Left lobe of liver (tissue), 2 donors: ENCODE measurements at regions not wholly inside any gene's neighbourhood (a gene's known extent, or its start where the extent isn't known, plus 50 kb on each side); places are given as distances from the start of the nearest gene placed in this dataset.

Source experiments
- ATAC-seq: fragments of 200-7000 bp; cut with Tn5 transposase; one replicate; pipeline ENCODE4 v1.9.1; 2020; ENCODE audit warnings: mild to moderate bottlenecking, moderate library complexity
- DNase-seq: peaks from one replicate; pipeline ENCODE4 v3.0.0-alpha.2; 2020; ENCODE audit warnings: low spot score
- donor health status: DM: no; HTN: no; CAD: no; lungs with moderate emphysema.
- donor health status: DM: no; HTN: yes; CAD: no.

DNA sequence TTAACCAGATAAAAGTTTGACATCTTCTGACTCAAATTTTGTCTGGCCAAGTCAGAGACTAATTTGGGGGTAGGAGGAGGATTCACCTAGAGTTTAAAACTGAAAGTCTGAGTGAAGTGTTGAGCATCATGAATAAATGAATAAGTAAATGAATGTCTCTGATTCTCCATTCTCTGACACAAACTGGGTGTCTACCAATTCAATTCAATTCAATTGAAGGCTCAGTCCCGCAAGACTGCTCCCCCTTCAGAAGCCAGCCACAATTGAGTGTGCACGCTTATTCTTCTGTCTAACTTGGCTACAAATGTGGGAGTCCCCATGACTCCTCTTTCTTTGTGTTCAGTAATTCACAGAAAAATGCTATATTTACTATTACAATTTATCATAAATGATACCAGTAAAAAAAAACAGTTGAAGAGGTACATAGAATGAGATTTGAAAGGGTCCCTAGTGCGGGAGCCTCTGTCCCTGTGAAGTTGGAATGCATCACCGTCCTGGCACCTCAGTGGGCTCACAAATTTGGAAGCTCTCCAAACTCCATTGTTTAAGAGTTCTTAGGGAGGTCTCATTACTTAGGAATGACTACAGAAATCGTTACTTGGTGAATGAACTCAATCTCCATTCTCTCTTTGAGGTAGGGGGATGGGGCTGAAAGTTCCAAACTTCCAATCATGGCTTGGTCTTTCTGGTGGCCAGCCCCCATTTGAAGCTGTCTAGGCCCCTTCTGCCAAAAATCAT lies 243.7 kb upstream of the PHYHIPL start:
- ATAC-seq, result no peak
- no peak for DNase-seq

DNA sequence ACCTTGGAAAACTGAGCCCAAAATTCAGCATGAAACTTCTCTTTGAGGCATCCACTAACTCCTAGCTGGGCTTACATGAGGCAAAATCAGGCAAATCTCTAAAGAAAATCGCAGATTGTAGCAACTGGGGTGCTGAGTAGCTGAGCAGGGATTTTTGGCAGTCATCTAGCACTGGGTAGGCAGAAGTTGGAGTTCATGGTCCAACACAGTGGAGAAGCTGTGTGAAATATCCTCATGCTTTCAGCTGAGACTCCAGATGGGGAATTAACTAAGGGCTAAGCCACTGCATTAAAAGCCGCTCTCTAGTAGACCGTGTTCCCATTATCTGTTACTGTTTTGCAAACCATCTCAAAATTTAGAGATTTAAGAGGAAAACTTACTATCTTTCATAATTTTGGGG lies 240.1 kb upstream of the PHYHIPL start:
- ATAC-seq (no peak), DNase-seq (no peak)

DNA sequence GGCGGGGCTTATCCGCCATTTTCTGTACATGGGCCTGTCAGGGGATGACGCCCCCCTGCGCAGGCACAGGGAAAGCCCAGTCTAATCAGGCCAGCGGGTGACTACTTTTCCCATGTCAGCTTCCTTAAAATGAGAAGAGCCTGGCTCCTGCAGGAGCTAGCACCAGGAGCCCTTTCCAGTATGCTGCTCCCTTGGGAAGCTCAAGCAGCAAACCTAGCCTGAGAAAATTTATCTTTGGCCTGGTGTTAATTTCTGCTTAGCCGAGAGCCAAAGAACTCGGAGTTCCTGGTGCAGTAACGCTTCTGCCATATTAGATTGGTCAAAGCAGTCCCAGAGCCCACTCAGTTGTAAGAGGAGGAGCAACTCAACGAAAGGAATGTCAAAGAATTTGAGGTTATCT lies 239.0 kb upstream of the PHYHIPL start:
- no peak for DNase-seq
- ATAC-seq, result no peak

DNA sequence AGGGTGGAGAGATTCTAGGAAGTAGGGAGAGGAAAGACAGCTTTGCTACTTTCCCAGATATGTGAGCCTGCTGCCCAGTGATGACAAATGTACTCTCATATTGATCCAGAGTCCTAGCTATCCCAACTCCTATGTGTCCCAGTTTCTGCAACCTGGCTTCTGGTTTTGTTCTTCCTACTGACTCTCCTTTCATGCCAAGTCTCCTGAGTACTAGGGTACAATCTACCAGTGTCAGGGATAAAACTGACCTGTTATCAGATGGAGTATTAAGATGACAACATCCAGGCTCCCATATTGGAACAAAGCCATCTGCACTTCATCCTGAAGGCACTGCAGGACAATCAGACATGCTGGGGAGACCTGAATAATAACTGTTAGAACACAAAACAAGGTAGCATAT lies 233.7 kb upstream of the PHYHIPL start:
- ATAC-seq, result peak; percentile 80
- DNase-seq, result no peak

DNA sequence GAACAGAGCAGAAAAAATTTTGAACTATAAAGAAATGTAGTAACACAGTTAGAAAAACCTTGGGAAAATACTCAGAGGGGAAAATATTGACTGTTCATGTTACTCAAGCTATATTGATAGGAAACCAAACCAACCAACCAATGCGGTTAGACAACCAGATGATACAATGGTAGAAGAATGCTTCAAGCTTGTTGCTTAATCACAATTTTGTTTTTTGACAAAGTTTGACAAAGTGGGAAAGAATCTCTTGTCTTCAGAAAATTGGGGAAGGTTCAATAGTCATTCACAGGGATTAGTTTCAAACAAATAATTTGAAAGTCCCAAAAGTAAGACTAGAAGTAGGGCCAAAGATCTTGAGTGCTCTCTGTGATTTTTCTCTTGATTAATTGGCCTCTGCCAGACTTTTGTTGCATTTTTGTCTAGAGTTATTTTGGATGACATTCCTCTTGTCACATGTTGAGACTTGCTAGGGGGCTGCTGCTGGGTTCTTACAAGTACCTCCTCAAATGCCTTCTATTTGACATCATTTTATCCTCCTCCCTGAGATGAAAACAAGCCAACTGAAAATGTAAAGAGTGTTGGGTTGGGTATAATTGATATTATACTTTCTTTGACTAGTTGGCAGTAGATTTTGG lies 233.1 kb upstream of the PHYHIPL start:
- no peak for DNase-seq
- no peak for ATAC-seq

DNA sequence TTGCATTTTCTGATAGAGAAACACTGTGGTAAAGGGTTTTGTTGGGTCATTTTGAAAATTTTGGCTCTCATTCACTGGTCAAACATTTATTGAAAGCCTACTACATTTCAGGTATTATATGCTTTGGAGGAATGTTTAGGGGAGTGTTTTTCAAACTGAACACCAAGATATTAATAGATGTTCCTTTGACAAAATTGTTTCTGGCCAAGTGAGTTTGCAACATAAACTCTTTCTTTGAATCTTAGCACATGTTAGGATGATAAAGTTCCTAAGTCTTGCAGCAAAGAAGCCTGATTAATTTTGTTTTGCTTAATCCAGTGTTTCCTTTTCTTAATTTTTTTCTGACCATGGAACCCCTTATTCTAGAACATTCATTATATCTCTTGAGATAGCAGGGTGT lies 232.5 kb upstream of the PHYHIPL start:
- DNase-seq (no peak), ATAC-seq (no peak)

DNA sequence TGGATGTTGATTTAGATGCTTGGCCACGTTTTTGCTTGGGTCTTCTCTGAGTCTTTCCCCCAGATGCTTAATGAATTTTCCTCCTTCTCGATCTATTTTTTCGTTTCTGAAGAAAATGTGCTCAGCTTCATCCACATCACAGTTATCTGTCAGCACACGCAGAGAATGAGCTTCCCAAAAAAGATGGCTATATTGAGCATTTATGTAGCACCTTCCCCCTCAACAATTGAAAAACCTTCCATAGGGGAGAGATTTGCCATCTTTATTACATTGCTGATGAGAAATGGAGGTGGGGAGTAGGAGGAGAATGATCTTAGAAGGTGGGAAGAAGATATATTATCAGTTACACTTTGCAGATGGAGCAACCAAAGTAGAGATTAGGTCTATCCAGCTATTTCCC lies 228.1 kb upstream of the PHYHIPL start:
- DNase-seq, result no peak
- ATAC-seq, result no peak

DNA sequence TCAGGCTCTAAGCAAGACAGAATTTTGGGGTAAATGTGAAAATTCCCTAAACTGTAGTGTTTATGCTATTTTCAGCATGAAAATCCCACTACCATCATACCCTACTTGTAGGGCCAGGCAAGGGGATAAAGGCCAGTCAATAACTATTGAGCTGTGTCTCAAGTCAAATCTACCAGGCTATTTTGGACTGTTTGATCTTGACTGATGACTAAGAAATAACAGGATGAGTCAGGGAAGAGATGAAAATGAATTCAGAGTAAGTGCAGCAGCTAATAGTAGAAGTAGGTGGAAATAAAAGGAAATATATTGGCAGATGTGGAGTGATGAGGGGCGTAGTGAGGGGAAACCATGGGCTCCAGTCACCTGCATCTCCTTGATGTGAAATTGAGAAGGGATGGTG lies 225.8 kb upstream of the PHYHIPL start:
- no peak for ATAC-seq

DNA sequence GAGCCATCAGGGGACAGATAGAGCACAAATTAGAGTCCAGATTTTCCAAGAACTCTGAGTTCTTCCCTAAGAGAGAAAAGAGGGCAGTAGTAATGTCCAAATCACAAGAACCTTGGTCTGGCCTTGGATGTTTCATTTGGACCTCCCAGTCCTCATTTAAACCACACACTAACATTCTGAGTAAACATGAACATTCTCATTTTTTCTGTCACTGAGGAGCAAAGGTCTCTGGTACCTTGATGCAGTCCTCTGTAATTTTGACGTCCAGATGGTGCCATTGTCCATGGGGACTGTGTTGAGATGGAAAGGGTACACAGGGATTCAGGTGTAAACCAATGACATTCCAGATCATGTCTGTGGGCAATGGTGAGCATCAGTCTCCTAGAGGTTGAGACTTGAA lies 225.4 kb upstream of the PHYHIPL start:
- DNase-seq, result no peak
- ATAC-seq, result no peak

More for the DNA sequence above, 225.8 kb upstream of the PHYHIPL start:
- no peak for DNase-seq

DNA sequence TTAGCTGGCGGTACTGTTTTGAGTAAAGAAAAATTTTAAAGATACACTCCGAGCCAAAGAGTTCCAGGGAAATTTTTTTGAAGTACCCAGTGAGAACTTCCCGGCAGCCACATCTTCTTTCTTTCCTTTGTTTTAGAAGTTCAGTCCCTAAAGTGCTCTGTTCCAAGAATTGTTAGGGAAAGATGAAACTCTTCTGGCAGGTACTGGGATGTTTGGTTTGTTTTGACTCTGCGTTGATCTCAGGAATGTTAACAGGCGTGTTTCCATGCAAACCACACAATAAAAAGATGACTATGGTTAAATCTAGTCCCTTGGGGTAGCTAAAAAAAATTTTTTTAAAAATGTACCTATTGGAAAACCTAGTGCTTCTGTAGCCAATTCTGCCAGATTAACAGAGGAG lies 224.7 kb upstream of the PHYHIPL start:
- no peak for ATAC-seq
- no peak for DNase-seq

DNA sequence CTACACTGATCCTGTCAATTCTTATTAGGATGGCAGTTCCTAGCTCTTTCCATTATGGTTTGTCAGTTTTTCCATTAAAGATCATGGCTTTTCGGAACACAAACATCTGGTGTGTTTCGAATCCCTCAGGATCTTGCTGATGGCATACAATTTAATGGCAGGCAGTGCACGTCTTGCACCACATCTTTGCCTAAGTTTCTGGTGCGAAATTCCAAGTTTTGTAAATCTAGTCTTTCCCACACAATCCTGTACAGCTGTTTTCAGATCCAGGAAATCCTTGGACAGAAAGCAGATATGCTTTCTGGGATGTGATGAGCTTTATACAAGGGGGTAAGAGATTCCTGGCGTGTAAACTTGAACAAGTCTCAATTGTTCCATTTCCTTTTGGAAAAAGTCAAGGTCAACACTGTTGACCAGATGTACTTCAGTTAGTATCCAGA lies 224.3 kb upstream of the PHYHIPL start:
- ATAC-seq (no peak), DNase-seq (no peak)

DNA sequence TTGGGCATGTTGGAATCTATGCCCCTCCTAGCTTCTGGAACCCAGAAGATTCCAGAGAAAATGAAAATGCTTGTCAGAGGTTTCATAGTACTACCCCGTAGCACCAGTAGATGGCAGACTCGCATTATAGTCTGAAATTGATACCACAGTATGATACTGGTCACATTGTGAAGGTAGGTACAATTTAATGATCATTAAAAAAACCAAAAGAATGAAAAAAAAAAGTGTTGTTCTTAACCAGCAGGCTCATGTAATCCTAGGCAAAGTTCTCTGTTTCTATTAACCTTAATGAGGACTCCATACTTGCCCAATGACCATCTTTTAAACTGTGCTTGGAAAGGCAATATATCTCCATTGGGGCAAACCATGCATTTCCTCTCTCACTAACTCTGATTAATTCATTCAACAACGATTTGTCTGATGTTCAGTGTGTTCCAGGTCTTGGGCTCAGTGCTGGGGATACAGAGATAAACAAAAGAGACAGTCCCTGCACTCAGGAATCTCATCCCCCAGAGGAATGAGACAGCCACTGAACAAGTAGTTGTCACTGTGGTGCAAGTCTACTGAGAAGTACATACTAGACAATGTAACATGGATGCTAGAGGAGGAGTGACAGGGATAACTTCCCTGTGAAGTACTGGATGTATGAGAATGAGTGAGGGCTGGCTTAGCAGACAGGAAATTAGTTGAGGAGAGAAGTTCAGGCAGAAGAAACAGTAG lies 223.5 kb upstream of the PHYHIPL start:
- ATAC-seq (peak; percentile 99), DNase-seq (peak; percentile 51)

DNA sequence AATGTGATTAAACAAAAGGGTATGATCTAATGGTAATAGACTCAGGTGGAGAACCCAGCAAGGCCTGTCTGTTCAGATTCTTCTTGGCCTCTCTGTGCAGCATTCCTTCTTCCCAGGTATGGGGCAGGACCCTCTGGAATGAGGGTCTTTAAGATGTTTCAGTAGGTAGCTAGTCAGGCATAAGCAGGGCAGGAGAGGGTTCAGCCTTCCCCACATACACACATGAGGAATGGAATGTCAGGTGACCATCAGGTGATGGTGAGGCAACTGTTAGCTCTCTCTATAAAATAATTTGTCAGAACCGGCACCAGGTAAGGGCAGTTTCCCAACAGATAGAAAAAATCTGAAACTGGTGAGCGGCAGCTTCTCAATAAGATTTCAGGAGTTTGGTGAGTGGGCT lies 222.3 kb upstream of the PHYHIPL start:
- ATAC-seq, result no peak

DNA sequence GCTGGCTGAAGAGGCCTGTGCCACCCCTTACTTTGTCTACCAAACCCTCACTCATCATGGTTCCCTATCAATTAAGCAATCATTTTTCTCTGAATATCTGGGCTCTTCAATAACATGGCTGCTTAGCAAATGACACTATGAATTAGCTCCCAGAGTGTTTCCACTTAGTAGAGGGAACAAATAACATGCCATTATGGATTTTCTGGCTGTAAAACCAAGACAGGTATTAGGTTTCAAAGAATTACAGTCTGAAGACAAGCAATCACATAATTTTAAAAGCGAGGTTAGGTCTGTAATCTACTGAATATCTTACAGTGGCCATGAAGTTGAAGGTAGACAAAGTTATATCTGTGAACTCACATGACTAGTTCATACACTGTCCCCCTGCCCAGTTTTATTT lies 220.8 kb upstream of the PHYHIPL start:
- ATAC-seq (no peak), DNase-seq (no peak)

More for the DNA sequence above, 222.3 kb upstream of the PHYHIPL start:
- no peak for DNase-seq

DNA sequence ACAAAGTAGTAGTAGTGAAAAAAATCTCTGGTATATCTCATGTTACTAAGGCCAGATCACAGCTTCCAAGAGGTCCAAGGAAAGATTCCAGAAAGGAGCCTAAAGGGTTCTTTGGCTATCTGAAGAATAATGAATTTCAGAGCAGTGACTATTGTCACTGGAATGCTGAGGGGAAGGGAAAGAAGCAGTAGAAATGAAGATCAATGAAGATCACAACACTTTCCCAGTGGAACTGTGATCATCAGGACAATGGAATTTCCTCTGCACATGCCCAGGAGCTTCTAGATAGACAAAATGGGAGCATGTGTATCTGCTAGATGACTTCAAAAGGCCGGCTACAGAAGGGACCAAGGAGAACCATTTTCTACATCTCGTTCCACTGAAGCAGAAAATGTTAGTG lies 219.5 kb upstream of the PHYHIPL start:
- ATAC-seq (no peak), DNase-seq (no peak)

DNA sequence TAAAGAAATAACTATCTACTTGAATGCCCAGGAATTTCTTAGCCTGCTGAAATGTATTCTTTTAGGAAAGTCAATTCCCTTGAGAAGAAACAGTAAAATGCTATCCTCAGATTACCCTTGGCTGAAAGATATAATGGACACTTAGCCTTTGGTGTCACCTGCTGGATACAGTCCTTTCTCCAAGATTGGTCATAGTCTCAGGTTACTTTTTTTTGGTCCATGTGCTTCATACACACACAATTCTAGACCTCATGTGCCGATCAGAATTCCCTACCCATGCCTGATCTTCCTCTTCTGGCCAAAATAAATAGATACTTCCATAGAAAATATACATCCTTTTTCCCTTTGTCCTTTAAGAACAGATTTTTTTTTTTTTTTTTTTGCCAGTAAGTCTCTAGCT lies 218.9 kb upstream of the PHYHIPL start:
- DNase-seq (no peak), ATAC-seq (no peak)

DNA sequence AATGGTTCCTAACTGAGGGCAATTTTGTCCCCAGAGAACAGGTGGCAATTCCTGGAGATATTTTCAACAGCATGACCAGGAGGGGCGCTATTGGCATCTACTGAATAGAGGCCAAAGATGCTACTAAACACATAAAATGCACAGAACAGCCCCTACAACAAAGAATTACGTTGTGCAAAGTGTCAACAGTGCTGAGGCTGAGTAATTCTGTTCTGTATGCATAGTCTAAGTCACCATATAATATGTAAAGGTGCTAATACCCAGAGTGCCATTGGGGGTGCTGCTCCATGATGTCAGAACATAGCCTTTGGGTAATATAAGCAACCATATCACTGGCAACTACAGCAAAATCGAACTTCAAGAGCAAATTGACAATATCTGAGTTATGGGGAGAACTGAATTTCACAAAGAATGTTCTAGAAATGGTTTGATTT lies 213.3 kb upstream of the PHYHIPL start:
- ATAC-seq, result no peak

DNA sequence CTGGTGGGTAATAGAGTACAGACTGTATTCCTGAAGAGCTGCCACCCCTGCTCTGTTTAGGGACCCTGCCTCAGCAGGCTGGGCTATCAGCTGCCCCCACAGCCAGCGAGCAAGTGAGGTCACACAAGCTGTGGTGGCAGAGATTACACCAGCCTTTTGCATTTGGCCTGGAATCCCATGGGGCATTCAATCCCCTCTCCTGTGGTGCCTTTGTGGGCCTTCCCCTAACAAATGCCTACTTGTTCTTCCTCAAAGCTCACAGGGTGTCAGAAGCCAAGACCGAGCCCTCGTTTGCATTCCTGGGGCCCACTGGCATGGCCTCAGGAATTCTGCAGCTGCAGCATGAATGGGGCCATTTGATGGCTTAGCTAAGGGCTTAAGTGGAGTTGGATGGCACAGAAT lies 212.7 kb upstream of the PHYHIPL start:
- DNase-seq (no peak), ATAC-seq (no peak)

More for the DNA sequence above, 213.3 kb upstream of the PHYHIPL start:
- DNase-seq, result no peak

DNA sequence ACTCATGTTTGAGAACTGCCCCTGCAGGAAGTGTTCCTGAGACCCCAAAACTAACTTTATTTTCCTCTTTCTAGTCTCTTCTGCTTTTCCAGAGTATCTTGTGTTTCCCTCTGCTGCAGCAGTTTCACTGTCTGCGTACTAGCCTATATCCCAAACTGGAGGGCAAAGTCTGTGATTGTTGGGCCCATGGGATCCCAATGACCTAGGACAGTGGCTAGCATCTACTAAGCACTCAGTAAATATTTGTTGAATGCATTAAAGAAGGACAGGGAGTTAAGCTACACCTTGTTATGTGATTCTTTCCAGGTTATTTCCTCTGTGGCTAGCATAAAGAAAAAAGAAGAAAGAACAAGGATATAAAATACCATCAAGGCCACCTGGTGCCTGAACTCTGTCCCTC lies 210.6 kb upstream of the PHYHIPL start:
- ATAC-seq, result no peak
- no peak for DNase-seq

DNA sequence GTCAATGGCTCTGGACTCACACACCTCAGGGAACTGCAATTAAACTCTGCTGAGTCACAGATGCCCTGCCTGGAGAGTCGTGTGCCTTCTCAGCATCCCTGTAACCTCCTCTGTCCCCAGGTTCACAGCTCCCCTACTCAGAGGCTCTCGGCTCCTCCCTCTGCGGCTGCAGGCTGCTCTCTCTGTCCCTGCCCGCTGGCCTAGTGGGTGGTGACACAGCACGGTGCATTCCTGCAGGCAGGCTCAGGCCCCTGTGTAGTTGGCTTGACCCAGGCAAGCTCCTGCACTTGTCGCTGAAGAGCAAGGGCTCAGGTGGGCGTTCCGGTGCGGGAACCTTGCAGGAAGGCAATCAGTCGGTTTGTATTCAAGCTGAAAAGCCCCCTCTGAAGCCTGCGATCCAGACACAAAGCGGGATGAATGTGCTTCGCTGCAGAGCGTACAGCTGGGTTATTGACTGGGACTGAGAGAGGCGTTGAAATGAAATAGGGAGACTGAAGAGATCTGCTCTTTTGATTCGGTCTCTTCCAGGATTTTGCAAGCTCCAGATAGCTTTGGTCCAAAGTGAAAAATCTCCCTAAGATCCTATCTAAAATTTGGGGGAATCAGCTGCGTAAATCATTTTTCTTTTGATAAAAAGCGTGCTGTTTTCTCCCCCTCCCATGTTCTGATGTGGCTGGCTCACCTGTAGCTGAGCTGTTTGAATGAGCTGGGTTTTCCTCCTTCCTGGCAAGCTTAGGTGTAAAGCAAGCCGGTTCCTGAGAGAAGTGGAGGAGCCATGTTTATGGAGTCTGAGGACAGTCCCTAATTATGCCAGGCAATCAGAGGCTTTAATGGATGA lies 208.7 kb upstream of the PHYHIPL start:
- peak; percentile 99 for ATAC-seq
- DNase-seq, result peak; percentile 71

DNA sequence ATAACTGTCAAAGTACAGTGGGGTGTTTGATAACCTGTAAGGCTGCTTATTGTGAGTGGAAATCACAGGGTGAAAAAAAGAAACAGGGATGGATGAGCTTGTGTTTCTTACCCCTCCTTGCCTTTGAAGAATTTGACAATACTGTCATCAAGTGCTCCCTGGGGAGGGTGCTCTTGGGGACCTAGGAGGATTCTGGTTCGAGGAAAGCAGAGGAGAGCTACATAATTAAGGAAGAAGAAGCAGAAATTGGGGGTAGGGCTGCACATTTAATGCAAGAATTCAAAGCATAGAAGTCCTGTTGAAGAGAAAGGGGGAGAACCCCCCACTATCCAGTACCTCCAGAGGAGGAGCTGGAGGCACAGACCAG lies 208.1 kb upstream of the PHYHIPL start:
- DNase-seq, result no peak

More for the DNA sequence above, 208.1 kb upstream of the PHYHIPL start:
- ATAC-seq, result no peak
